GM21367 (cell line): ENCODE measurements at regions not wholly inside any gene's neighbourhood (a gene's known extent, or its start where the extent isn't known, plus 50 kb on each side); places are given as distances from the start of the nearest gene placed in this dataset.

Experiments
- ATAC-seq: cut with Tn5 transposase; IDR thresholded peaks from one replicate; pipeline ENCODE4 v1.9.1; 2021; ENCODE audit not compliant: unreplicated experiment

GRCh38 chr9:81841333-81841732 is 86.9 kb upstream of the SPATA31D4 start:
- no peak for ATAC-seq

GRCh38 chr9:81844131-81844567 is 84.1 kb upstream of the SPATA31D4 start:
- no peak for ATAC-seq

GRCh38 chr9:81847181-81847915 is 80.9 kb upstream of the SPATA31D4 start:
- no peak for ATAC-seq

- no peak for ATAC-seq
Observed at GRCh38 chr9:81848472-81848871, 79.8 kb upstream of the SPATA31D4 start.

- no peak for ATAC-seq
Observed at GRCh38 chr9:81849631-81850259, 78.5 kb upstream of the SPATA31D4 start.

GRCh38 chr9:81850724-81851123 is 77.5 kb upstream of the SPATA31D4 start:
- ATAC-seq = no peak

- no peak for ATAC-seq
Observed at GRCh38 chr9:81851340-81851739, 76.9 kb upstream of the SPATA31D4 start.

- ATAC-seq = no peak
Observed at GRCh38 chr9:81852820-81853219, 75.4 kb upstream of the SPATA31D4 start.

- ATAC-seq = no peak
Observed at GRCh38 chr9:81855538-81855937, 72.7 kb upstream of the SPATA31D4 start.

- ATAC-seq = no peak
Observed at GRCh38 chr9:81858657-81859430, 69.4 kb upstream of the SPATA31D4 start.

GRCh38 chr9:81860581-81860980 is 67.6 kb upstream of the SPATA31D4 start:
- ATAC-seq = no peak

- ATAC-seq = no peak
Observed at GRCh38 chr9:81861644-81862043, 66.6 kb upstream of the SPATA31D4 start.

- no peak for ATAC-seq
Observed at GRCh38 chr9:81868145-81868544, 60.1 kb upstream of the SPATA31D4 start.

GRCh38 chr9:81871695-81872094 is 56.5 kb upstream of the SPATA31D4 start:
- no peak for ATAC-seq

GRCh38 chr9:81874250-81874649 is 54.0 kb upstream of the SPATA31D4 start:
- no peak for ATAC-seq

- no peak for ATAC-seq
Observed at GRCh38 chr9:81874931-81875330, 53.3 kb upstream of the SPATA31D4 start.

GRCh38 chr9:81877047-81877446 is 51.2 kb upstream of the SPATA31D4 start:
- no peak for ATAC-seq
